C4-2B (cell line): ENCODE measurements at regions not wholly inside any gene's neighbourhood (a gene's known extent, or its start where the extent isn't known, plus 50 kb on each side); places are given as distances from the start of the nearest gene placed in this dataset.

ENCODE experiments used
- H3K27ac ChIP-seq: fragments of 450-650 bp; 2 replicates; pipeline ENCODE4 v1.5.1; 2017
- CTCF ChIP-seq: fragments of 450-650 bp; conservative IDR thresholded peaks from 2 replicates; pipeline ENCODE4 v1.5.1; 2017; ENCODE audit warnings: mild to moderate bottlenecking
- ZFX ChIP-seq: fragments of 450-650 bp; IDR thresholded peaks from 2 replicates; pipeline ENCODE4 v1.6.1; 2017

DNA sequence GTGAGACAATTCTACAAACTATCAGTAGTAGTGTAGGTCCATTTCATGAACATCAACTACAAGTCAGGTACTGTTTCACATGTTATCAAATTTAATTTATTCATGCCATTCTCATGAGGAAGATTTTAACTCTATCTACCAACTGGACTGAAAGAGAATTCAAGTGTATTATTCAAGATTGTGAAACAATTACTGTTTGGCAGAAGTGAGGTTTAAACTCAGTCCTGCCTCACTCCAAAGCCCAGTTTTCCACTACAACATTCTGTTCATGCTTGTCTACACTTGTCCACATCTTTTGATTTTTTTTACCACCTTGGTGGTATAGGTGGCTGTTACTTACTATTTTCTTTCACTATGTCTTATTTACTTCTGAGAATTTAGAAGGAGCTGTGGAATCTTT lies 272.9 kb downstream of the TGFB2 start:
- no peak for TF ChIP-seq ZFX
- H3K27ac ChIP-seq, result no peak overlapping the region

DNA sequence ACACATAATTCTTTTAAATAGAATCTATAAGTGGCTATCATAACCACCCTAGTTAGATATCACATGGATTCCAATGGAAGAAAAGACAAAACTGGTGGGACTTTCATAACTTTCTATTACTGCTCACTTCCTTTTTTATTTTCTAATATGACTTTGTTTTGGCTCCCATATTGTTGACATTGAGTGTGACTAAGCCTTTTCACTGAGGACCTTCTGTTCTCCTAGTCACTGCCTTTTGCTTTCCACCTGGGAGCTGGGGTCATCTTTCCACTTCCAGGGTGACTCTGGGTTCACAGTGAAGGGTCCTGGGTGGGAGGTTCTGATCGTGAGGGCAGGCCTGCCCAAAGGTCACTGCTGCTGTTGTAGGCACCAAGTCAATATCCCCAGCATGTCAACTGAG lies 275.8 kb downstream of the TGFB2 start:
- H3K27ac ChIP-seq, result peak overlapping the region; percentile 62
- no peak for TF ChIP-seq ZFX

DNA sequence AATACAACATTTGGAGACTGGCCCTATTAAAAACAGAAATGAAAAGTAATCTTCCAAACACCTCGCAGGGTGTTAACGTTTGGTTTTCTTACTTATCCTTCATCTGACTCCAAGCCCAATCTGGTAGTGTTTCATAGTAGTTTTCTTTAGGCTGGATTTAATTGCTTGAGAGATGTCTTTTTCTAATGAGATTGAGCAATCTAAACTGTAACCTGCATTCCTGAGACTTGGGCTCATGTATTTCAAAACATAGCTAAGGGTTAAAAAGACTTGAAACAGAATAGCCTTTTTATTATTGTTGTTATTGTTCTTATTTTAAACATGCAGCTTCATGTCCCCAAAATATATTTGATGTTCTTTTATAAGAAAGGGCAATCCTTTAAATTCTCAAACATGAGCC lies 278.9 kb downstream of the TGFB2 start:
- TF ChIP-seq ZFX (no peak), CTCF (no peak)
- no peak overlapping the region for H3K27ac ChIP-seq

- TF ChIP-seq ZFX (no peak), CTCF (no peak)
- H3K27ac ChIP-seq, result no peak overlapping the region
Observed at GRCh38 chr1:218625393-218625792, 280.3 kb downstream of the TGFB2 start.

- TF ChIP-seq CTCF, result no peak
- TF ChIP-seq ZFX, result no peak
- H3K27ac ChIP-seq, result no peak overlapping the region
Observed at GRCh38 chr1:218633238-218633988, 288.3 kb downstream of the TGFB2 start.

DNA sequence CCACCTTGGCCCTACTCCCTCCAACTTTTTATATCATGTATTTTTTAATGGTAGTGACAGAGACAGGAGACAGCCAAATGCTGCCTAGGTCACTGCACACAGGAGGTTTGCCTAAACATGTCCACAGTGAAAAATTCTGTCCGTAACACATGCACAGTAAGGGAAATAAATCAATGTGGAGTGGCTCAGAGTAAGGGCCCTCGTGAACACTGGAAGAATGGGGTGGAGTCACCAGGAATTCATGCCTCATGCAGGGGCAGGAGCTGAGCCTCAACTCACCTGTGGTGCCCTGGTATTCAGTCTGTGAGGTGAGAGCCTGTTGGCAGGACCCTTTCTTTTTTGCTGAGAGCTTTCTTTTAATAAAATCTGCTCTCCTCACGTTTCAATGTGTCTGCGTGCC lies 289.1 kb downstream of the TGFB2 start:
- TF ChIP-seq CTCF, result no peak
- no peak for TF ChIP-seq ZFX
- no peak overlapping the region for H3K27ac ChIP-seq

DNA sequence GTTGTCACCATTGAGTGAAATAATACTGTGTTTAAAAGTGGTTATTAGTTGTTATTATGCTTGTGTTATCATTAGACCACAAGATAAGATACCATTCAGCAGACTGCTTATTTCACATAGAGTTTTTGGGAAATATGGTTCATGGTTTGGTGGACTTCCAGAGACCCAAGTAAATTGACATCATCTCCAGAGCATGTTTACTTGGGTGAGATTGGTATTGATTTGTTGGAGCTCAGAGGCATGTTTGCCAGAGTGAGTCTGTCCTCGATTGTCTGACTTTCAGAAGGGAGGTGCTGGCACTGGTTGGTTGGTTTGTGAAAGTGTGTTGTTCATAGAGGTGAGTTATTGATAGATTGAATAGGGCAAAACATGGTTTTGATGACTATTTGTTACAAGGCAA lies 291.4 kb downstream of the TGFB2 start:
- no peak for TF ChIP-seq CTCF
- no peak for TF ChIP-seq ZFX
- H3K27ac ChIP-seq, result no peak overlapping the region

GRCh38 chr1:218640173-218640572 lies 295.0 kb downstream of the TGFB2 start:
- no peak for TF ChIP-seq CTCF
- no peak for TF ChIP-seq ZFX
- H3K27ac ChIP-seq, result no peak overlapping the region
